Ovary (tissue), 1 donor: ENCODE measurements at regions not wholly inside any gene's neighbourhood (a gene's known extent, or its start where the extent isn't known, plus 50 kb on each side); places are given as distances from the start of the nearest gene placed in this dataset.

ENCODE experiments used
- EP300 ChIP-seq: sonication (generic); formaldehyde crosslinking; IDR thresholded peaks from one replicate; pipeline ENCODE4 v1.6.1; 2017; ENCODE audit warnings: antibody characterized with exemption
- POLR2A ChIP-seq: fragments of 450-650 bp; IDR thresholded peaks from one replicate; pipeline ENCODE4 v1.6.1; 2017; ENCODE audit warnings: antibody characterized with exemption, mild to moderate bottlenecking, moderate library complexity

- TF ChIP-seq POLR2A (no peak), EP300 (no peak)
These were observed 228.7 kb upstream of the FZD8 start for GRCh38 chr10:35870665-35871310.
